GM19438 (cell line): ENCODE measurements at regions not wholly inside any gene's neighbourhood (a gene's known extent, or its start where the extent isn't known, plus 50 kb on each side); places are given as distances from the start of the nearest gene placed in this dataset.
A peak's percentile ranks its signal among the peaks of the same experiment; 100 is the strongest.
"Not testable (repeated sequence)": the region's sequence is repeated elsewhere in the genome, so short reads cannot be mapped to it uniquely, and the experiment has no call there.

Source experiments
- ATAC-seq: cut with Tn5 transposase; IDR thresholded peaks from one replicate; pipeline ENCODE4 v1.9.1; 2021; ENCODE audit warnings: low read depth; ENCODE audit not compliant: unreplicated experiment

DNA sequence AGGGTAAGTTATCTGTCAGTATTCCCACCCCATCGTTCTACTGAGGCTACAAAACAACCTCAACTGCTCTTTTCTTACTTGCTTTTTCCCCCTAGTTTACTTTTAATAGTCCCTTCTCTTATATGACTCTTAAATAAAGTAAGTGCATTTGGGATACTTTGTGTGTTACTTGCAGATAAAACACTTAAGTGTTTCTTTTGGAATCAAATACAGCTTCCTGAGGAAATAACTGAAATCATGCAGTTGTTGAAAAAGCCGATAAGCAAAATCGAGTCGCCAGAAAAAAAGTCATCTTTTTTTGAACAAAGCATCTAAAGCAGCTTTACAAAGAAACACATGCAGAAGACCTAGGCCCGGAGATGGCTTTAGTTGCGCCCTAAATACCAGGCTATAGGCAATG lies 53.5 kb upstream of the EPB41L4A start:
- ATAC-seq, result no peak

GRCh38 chr5:112473989-112474388 lies 54.9 kb upstream of the EPB41L4A start:
- ATAC-seq, result no peak

GRCh38 chr5:112475747-112476365 lies 56.8 kb upstream of the EPB41L4A start:
- ATAC-seq, result no peak

DNA sequence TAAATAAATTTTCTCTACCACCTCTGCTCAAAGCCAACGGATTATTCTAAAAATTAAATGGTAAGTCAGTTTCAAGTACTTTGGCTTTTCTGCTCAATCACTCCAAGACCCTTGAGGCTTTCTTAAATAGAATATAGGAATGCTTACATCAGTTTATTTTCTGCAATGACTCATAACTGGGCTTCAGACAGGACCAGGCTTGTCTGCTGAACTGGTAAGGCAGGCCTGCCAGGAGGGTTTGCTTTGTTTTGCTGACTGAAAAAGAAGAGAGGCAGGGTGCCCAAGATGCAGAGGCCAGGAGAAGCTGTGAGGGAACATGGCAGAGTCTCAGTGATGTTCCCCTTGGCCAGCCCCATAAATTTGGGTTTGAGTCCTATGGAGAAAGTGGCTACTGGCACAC lies 60.3 kb upstream of the EPB41L4A start:
- ATAC-seq, result no peak

GRCh38 chr5:112480501-112480900 lies 61.4 kb upstream of the EPB41L4A start:
- no peak for ATAC-seq

- ATAC-seq, result no peak
Observed at GRCh38 chr5:112483704-112484103, 64.6 kb upstream of the EPB41L4A start.

DNA sequence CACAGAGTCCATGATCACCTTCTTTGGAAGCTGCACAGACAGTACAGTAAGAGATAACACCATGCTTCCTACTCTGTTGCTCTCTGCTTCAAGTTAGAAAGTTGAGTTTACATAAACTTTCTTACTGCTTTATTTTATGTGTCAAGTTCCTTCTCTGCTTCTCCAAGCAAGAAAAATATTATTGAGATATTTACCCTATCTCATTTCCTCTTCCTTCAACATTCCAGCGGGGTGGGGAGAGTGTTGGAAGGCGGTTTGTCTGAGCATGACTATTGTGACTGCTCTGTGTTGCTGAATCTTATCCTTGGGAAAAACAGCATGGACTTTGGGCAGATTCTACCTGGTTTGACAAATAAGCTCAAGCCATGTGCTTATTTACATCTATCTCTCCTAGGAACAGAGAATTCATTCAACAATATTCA lies 66.9 kb upstream of the EPB41L4A start:
- no peak for ATAC-seq

DNA sequence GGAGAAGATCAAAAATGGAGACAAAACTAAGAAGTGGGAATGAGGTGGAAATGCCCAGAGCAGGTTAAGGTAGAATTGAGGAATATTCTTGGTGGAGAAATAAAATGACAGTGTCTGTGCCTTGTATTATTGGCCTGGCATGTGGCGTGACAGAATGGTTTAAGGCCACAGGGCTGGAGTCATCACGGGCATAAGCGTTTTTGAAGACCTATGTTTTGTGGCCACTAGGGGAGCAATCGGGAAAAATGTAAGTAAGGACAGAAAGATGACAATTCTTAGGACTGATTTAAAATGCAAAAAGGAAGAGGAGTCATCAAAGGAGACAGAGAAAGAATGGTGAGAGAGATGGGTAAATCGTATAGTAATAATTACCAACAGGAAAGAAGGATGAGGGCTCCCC lies 72.2 kb upstream of the EPB41L4A start:
- no peak for ATAC-seq

GRCh38 chr5:112492291-112492690 lies 73.2 kb upstream of the EPB41L4A start:
- peak; percentile 96 for ATAC-seq

DNA sequence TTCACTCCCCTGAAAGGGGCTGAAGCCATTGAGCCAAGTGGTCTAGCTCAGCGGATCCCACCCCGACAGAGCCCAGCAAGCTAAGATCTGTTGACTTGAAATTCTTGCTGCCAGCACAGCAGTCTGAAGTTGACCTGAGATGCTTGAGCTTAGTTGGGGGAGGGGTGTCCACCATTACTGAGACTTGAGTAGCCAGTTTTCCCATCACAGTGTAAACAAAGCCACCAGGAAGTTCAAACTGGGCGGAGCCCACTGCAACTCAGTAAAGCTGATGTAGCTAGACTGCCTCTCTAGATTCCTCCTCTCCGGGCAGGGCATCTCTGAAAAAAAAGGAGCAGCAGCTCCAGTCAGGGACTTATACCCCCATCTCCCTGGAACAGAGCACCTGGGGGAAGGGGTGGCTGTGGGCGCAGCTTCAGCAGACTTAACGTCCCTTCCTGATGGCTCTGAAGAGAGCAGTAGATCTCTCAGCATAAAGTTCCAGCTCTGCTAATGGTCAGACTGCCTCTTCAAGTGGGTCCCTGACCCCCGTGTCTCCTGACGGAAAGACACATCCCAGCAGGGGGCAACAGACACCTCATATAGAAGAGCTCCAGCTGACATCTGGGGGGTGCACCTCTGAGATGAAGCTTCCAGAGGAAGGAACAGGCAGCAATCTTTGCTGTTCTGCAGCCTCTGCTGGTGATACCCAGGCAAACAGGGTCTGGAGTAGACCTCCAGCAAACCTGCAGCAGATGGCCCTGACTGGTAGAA lies 84.8 kb upstream of the EPB41L4A start:
- ATAC-seq, result not testable (repeated sequence)

- ATAC-seq, result not testable (repeated sequence)
Observed at GRCh38 chr5:112509097-112509496, 90.0 kb upstream of the EPB41L4A start.

DNA sequence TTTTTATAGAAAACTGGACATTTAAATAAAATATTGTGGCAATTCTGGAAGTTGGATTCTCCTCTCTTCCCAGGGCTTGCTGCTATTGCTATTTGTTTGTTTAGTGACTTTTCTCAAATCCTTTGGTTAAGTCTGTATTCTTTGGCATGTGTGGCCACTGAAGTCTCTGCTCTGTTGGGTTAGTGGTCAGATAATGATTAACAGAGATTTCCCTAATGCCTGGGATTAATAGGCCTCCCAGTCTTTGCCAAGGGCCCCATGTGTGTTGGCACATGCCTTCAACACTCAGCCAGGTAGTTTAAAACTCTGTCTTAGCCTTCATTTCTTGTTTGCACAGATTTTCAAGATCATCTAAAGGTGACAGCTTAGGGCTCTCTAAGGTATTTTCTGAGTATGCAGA lies 92.8 kb upstream of the EPB41L4A start:
- no peak for ATAC-seq

GRCh38 chr5:112512901-112513300 lies 93.8 kb upstream of the EPB41L4A start:
- ATAC-seq, result no peak

DNA sequence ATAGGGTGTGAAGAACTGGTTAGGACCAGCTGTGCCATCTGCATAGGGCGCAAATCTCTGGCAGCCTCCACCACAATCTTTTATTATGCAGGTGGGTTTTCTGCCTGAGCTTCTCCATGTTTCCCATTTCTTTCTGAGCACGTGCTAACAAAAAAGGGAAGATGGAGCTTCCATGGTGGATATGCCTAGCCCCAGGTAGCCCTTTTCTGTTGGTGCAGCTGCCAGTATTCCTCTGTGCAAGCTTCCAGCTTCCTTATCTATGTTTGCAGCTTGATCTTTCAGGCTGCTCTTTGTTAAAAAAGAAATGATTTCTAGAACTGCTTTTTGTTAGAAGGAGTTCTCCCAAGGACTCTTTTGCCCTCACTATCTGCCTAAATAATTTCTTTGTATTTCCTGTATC lies 95.0 kb upstream of the EPB41L4A start:
- ATAC-seq, result no peak

DNA sequence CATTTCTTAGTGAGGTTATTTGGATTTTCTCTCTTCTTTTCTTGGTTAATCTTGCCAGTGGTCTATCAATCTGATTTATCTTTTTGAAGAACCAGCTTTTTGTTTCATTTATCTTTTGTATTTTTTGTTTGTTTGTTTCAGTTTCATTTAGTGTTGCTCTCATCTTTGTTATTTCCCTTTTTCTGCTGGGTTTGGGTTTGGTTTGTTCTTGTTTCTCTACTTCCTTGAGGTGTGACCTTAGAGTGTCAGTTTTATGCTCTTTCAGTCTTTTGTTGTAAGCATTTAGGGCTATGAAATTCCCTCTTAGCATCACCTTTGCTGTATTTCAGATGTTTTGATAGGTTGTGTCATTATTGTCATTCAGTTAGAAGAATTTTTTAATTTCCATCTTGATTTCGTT lies 101.4 kb upstream of the EPB41L4A start:
- not testable (repeated sequence) for ATAC-seq

DNA sequence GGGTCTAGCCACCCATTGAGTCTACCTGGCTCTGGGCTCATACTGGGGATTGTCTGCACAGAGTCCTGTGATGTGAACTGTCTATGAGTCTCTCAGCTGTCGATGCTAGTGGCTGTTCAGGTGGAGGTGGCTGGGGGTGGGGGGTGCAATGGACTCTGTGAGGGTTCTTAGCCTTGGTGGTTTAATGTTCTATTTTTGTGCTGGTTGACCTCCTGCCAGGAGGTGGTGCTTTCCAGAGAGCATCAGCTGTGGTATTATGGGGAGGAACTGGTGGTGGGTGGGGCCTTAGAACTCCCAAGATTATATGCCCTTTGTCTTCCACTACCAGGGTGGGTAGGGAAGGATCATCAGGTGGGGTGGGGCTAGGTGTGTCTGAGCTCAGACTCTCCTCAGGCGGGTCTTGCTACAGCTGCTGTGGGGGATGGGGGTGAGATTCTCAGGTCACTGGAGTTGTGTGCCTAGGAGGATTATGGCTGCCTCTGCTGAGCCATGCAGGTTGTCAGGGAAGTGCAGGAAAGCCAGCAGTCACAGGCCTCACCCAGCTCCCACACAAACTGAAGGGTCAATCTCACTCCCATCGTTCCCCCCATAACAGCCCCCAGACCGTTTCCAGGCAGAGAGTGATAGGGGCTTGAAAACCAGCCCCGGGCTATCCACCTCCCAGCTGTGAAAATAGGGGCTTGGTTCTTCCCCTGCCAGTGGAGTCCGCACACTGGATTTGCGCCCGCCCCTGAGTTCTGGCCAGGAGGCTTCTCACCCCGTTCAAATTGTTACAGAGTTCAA lies 104.0 kb upstream of the EPB41L4A start:
- ATAC-seq, result peak; percentile 63

DNA sequence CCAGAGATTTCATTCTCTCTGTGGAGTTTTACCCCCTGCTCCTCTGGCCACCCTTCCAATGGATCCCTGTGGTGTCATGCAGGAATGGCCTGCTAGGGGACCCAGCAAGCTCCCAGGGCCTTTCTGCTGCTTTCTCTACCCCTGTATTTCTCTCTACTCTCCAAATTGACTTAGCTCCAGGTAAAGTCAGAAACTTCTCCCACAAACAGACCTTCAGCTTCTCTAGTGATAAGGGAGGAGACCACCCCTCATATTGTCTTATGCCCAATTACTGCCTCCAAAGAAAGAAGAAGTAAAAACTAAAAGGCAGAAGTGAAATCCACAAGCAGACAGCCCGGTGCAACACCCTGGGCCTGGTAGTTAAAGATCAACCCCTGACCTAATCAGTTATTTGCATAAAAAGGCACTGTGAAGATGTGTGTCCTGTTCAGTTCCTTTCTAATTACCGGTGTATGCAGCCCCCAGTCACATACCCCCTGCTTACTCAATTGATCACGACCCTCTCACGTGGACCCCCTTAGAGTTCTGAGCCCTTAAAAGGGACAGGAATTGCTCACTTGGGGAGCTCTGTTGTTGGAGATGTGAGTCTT lies 104.7 kb upstream of the EPB41L4A start:
- ATAC-seq, result peak; percentile 62

GRCh38 chr5:112525217-112525616 lies 106.1 kb upstream of the EPB41L4A start:
- no peak for ATAC-seq

DNA sequence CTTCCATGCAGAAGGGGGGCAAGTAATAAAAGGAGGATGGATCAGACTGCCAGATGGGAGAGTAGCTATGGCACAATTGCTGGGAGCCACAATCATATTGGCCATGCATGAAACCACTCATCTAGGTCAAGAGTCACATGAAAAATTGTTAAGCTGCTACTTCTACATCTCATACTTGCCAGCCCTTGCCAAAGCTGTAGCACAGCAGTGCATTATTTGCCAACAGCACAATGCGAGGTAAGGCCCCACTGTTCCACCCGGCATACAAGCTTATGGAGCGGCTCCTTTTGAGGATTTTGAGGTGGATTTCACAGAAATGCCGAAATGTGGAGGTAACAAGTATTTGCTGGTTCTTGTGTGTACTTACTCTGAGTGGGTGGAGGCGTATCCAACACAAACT lies 109.9 kb upstream of the EPB41L4A start:
- no peak for ATAC-seq

GRCh38 chr5:112529525-112529924 lies 110.4 kb upstream of the EPB41L4A start:
- no peak for ATAC-seq
